ENCODE measurements at regions not wholly inside any gene's neighbourhood (a gene's known extent, or its start where the extent isn't known, plus 50 kb on each side); places are given as distances from the start of the nearest gene placed in this dataset.

DNA sequence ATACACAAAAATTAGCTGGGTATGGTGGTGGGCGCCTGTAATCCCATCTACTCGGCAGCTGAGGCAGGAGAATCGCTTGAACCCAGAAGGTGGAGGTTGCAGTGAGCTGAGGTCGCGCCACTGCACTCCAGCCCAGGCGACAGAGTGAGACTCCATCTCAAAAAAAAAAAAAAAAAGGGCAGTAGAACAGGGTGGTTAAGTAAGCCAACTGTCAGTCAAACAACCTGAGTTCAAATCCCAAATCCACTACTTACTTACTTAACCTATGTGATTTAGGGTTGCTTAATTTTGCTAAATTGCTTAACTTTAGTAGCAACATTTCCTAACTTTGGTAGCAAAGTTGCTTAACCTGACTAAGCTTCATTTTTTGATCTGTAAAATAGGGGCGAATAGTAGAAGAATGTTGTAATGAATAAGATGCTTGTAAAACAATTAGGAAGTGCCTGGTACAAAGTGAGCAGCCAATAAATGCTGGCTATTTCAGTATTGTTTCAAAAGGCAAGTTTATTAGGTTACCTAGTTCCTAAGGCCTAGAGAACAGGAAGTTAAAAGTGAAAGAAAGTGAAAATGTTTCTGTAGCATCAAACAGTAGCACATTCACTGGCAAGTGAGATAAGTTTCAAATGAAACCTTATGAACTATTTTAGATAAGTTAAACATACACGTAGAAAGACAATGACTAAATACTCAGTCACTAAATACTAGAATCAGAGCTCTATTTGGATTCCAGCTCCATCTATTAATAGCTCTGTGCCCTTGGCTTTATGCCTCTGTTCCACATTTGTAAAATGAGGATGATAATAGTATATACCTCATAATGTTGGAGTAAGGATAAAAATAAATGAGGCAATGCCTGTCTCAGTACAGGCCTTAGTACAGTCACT is 64.3 kb downstream of the HOXA1 start:
- no peaks in the 10 kb centered on the region for H4K20me1 ChIP-seq (ENCODE audit: insufficient read depth)
- no peaks in the 10 kb centered on the region for H3K9me2 ChIP-seq (ENCODE audit: insufficient read depth)
- TF ChIP-seq RAD21 (IDR thresholded peaks at IDR 0.05; ENCODE audit: low read depth) (no peak), ZFX (IDR thresholded peaks at IDR 0.05) (no peak), POLR2AphosphoS5 (IDR thresholded peaks at IDR 0.05; ENCODE audit: low read depth, low read length) (no peak), CEBPB (IDR thresholded peaks at IDR 0.05; ENCODE audit: low read depth) (no peak), SP1 (IDR thresholded peaks at IDR 0.05; ENCODE audit: low read depth) (no peak), ZNF274 (IDR thresholded peaks at IDR 0.05; ENCODE audit: low read depth, low read length) (no peak), EGR1 (IDR thresholded peaks at IDR 0.05; ENCODE audit: low read depth) (no peak), EZH2 (IDR thresholded peaks at IDR 0.05) (no peak), CBX3 (IDR thresholded peaks at IDR 0.05; ENCODE audit: low read depth) (no peak), ELF1 (IDR thresholded peaks at IDR 0.05; ENCODE audit: borderline replicate concordance, low read depth) (no peak), REST (IDR thresholded peaks at IDR 0.05; ENCODE audit: low read depth) (no peak), POLR2A (IDR thresholded peaks at IDR 0.05; ENCODE audit: borderline replicate concordance, extremely low read depth, insufficient read depth, insufficient read length) (no peak), EZH2phosphoT487 (IDR thresholded peaks at IDR 0.05; ENCODE audit: borderline replicate concordance) (no peak), JUND (IDR thresholded peaks at IDR 0.05) (no peak), SRF (IDR thresholded peaks at IDR 0.05; ENCODE audit: low read depth) (no peak), FOSL1 (IDR thresholded peaks at IDR 0.05; ENCODE audit: low read depth) (no peak)
- TF ChIP-seq, protein P1, sequence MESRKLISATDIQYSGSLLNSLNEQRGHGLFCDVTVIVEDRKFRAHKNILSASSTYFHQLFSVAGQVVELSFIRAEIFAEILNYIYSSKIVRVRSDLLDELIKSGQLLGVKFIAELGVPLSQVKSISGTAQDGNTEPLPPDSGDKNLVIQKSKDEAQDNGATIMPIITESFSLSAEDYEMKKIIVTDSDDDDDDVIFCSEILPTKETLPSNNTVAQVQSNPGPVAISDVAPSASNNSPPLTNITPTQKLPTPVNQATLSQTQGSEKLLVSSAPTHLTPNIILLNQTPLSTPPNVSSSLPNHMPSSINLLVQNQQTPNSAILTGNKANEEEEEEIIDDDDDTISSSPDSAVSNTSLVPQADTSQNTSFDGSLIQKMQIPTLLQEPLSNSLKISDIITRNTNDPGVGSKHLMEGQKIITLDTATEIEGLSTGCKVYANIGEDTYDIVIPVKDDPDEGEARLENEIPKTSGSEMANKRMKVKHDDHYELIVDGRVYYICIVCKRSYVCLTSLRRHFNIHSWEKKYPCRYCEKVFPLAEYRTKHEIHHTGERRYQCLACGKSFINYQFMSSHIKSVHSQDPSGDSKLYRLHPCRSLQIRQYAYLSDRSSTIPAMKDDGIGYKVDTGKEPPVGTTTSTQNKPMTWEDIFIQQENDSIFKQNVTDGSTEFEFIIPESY (IDR thresholded peaks at IDR 0.05; ENCODE audit: extremely low read depth, insufficient replicate concordance, low read length) = no peak
- TF ChIP-seq, protein P2, sequence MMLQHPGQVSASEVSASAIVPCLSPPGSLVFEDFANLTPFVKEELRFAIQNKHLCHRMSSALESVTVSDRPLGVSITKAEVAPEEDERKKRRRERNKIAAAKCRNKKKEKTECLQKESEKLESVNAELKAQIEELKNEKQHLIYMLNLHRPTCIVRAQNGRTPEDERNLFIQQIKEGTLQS (IDR thresholded peaks at IDR 0.05) = no peak
- TF ChIP-seq, protein P3, sequence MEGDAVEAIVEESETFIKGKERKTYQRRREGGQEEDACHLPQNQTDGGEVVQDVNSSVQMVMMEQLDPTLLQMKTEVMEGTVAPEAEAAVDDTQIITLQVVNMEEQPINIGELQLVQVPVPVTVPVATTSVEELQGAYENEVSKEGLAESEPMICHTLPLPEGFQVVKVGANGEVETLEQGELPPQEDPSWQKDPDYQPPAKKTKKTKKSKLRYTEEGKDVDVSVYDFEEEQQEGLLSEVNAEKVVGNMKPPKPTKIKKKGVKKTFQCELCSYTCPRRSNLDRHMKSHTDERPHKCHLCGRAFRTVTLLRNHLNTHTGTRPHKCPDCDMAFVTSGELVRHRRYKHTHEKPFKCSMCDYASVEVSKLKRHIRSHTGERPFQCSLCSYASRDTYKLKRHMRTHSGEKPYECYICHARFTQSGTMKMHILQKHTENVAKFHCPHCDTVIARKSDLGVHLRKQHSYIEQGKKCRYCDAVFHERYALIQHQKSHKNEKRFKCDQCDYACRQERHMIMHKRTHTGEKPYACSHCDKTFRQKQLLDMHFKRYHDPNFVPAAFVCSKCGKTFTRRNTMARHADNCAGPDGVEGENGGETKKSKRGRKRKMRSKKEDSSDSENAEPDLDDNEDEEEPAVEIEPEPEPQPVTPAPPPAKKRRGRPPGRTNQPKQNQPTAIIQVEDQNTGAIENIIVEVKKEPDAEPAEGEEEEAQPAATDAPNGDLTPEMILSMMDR (IDR thresholded peaks at IDR 0.05 in 2 of 3, conservative IDR thresholded peaks at IDR 0.05 in 1 of 3; ENCODE audit: borderline replicate concordance in 1 of 3, insufficient read depth in 1 of 3, low read depth in 2 of 3, low read length in 2 of 3) = no peak
- CTCF ChIA-PET = no interaction called here
- H2AFZ ChIP-seq (ENCODE audit: low read depth, low read length, poor library complexity, severe bottlenecking) = peak overlapping the region; percentile 69
- no peaks in the 10 kb centered on the region for H3K36me3 ChIP-seq (ENCODE audit: control insufficient read depth in 1 of 2, insufficient read depth in 2 of 2, low read length in 2 of 2)
- POLR2A ChIA-PET = no interaction called here
- peaks cover 0 to 13% of the 10 kb centered on the region in 2 experiments; a peak in 2 of 4 replicates for H3K4me1 ChIP-seq (ENCODE audit: control insufficient read depth in 1 of 2, insufficient read depth in 2 of 2, low read length in 2 of 2)
- RAD21 ChIA-PET (ENCODE audit: low non-redundant PET in 1 of 2, low total read pairs in 2 of 2, uncharacterized antibody in 2 of 2, unreplicated experiment in 2 of 2) = interaction anchor here in 1 of 2 experiments (0.6 to 0.7 kb wide), 2 partner anchors 58 to 92 kb away, joined by 3 read pairs; no protein-coding TSS in a partner anchor
- no peak overlapping the region for H3K27ac ChIP-seq (ENCODE audit: low read depth, low read length)
- H3K9me3 ChIP-seq (ENCODE audit: control insufficient read depth in 1 of 2, insufficient read depth in 1 of 2, low read depth in 1 of 2, low read length in 2 of 2) = no peaks in the 10 kb centered on the region
- intact Hi-C loops (cut with micrococcal nuclease) = no loop called here
- no peak for ATAC-seq
- no TSS peak for BruUV-seq (replicated peaks)
- no peak overlapping the region for H3K9ac ChIP-seq (ENCODE audit: low read length)
- H3K4me2 ChIP-seq (ENCODE audit: low read length) = peak overlapping the region; percentile 29
- no peaks in the 10 kb centered on the region for H3K79me2 ChIP-seq (ENCODE audit: insufficient read depth, low read length)
- H3K4me3 ChIP-seq (replicated peaks in 1 of 2; ENCODE audit: low read depth in 1 of 2, low read length in 2 of 2) = no peak overlapping the region
- no peaks in the 10 kb centered on the region for H3K27me3 ChIP-seq (ENCODE audit: insufficient read depth, low read length)
- no peak for DNase-seq (ENCODE audit: low read depth, low spot score)

Data from HCT116 (cell line).